Neural crest cell (in vitro differentiated cells): ENCODE measurements at regions not wholly inside any gene's neighbourhood (a gene's known extent, or its start where the extent isn't known, plus 50 kb on each side); places are given as distances from the start of the nearest gene placed in this dataset.

Source experiments
- DNase-seq: peaks from one replicate; pipeline ENCODE4 v3.0.0; 2021; ENCODE audit warnings: low read depth, mixed read lengths, low spot score
- H3K27ac Mint-ChIP-seq: one replicate; pipeline ENCODE4 v1.8.0; 2021; ENCODE audit warnings: mild to moderate bottlenecking, mixed read lengths; ENCODE audit not compliant: unreplicated experiment
- H3K27me3 Mint-ChIP-seq: 2 replicates; pipeline ENCODE4 v1.8.0; 2021; ENCODE audit warnings: low read depth, mild to moderate bottlenecking, mixed read lengths
- H3K36me3 Mint-ChIP-seq: 2 replicates; pipeline ENCODE4 v1.8.0; 2021; ENCODE audit warnings: low read depth, mild to moderate bottlenecking, mixed read lengths
- H3K4me1 Mint-ChIP-seq: 2 replicates; pipeline ENCODE4 v1.8.0; 2021; ENCODE audit warnings: mixed read lengths
- H3K4me3 Mint-ChIP-seq: one replicate; pipeline ENCODE4 v1.8.0; 2021; ENCODE audit warnings: mild to moderate bottlenecking, mixed read lengths
- H3K9me3 Mint-ChIP-seq: 2 replicates; pipeline ENCODE4 v1.8.0; 2021; ENCODE audit warnings: mixed read lengths
- TF ChIP-seq, protein P1 (sequence below): fragments of 200-600 bp; sonication (generic); conservative IDR thresholded peaks from 2 replicates; pipeline ENCODE4 v1.5.0; 2021; ENCODE audit warnings: antibody characterized with exemption, mild to moderate bottlenecking

DNA sequence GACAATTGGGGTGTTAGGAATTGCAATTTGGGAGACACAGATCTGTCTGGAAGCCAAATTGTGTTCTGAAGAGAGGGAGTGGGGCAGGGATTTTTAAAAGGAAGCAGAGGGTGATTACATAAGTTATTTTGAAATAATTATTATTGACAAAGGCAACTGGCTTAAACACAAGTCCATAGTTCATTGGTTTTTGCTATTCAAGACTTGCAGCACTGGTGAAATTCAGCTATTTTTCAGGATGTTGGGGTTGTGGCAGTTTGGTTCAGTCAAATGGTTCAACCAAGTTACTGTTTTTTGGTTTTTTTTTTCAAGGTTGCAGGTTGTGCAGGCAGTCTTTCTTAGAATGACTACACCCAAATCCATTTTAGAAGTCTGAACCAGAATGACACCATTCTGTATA, 300.0 kb upstream of the DEPDC1 start:
- Mint-ChIP-seq H3K4me3 (no peak overlapping the region), H3K36me3 (no peaks in the 10 kb centered on the region), H3K27ac (no peak overlapping the region), H3K27me3 (no peaks in the 10 kb centered on the region), H3K4me1 (peaks cover 18% of the 10 kb centered on the region), H3K9me3 (peaks cover 4% of the 10 kb centered on the region)
- DNase-seq, result no peak
- TF ChIP-seq, protein P1, sequence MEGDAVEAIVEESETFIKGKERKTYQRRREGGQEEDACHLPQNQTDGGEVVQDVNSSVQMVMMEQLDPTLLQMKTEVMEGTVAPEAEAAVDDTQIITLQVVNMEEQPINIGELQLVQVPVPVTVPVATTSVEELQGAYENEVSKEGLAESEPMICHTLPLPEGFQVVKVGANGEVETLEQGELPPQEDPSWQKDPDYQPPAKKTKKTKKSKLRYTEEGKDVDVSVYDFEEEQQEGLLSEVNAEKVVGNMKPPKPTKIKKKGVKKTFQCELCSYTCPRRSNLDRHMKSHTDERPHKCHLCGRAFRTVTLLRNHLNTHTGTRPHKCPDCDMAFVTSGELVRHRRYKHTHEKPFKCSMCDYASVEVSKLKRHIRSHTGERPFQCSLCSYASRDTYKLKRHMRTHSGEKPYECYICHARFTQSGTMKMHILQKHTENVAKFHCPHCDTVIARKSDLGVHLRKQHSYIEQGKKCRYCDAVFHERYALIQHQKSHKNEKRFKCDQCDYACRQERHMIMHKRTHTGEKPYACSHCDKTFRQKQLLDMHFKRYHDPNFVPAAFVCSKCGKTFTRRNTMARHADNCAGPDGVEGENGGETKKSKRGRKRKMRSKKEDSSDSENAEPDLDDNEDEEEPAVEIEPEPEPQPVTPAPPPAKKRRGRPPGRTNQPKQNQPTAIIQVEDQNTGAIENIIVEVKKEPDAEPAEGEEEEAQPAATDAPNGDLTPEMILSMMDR, result no peak

DNA sequence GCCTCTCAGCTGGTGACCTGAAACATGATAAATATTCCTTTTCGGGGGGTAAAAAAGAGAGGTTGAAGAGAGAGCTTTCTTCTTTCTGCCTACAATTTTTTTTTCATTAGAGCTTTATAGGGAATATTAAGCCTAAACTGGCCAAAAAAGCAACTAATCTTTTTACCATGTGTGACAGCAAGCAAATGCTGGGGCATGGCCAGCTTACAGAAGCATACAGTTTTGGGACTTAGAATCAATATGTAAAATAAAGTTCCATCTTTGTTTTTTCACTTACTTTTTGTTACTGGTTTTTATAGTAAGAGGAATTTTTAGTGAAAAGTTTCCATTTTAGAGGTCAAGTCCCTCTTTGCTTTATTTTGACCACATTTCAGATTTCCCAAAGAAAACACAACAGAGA, 301.2 kb upstream of the DEPDC1 start:
- no peak overlapping the region for H3K4me3 Mint-ChIP-seq
- TF ChIP-seq, protein P1, result no peak
- H3K36me3 Mint-ChIP-seq, result no peaks in the 10 kb centered on the region
- no peak overlapping the region for H3K27ac Mint-ChIP-seq
- peaks cover 7% of the 10 kb centered on the region for H3K9me3 Mint-ChIP-seq
- H3K4me1 Mint-ChIP-seq, result peaks cover 18% of the 10 kb centered on the region
- H3K27me3 Mint-ChIP-seq, result no peaks in the 10 kb centered on the region
- DNase-seq, result no peak

GRCh38 chr1:68799096-68799495, 302.2 kb upstream of the DEPDC1 start:
- no peak for DNase-seq
- H3K9me3 Mint-ChIP-seq, result peaks cover 7% of the 10 kb centered on the region
- no peak overlapping the region for H3K27ac Mint-ChIP-seq
- H3K27me3 Mint-ChIP-seq, result no peaks in the 10 kb centered on the region
- H3K36me3 Mint-ChIP-seq, result no peaks in the 10 kb centered on the region
- TF ChIP-seq, protein P1, result no peak
- no peak overlapping the region for H3K4me3 Mint-ChIP-seq
- H3K4me1 Mint-ChIP-seq, result peaks cover 18% of the 10 kb centered on the region

DNA sequence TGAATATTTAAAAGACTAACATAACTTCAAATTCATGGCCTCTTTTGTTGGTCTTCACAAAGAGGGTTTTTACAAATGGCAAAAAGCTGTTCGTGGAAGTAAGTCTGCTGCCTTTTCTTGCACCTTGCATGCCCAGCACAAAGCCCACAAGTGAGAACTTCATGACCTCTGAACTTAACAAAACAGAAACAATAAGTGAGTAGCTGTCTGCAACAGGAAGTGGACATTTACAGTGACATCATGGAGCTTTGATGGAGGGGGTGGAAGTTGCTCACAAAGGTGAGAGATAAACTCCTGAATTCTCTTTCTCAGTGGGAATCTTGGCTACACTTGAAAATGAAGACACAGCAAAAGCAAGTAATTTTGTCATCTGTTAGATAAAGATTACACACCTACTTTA, 303.3 kb upstream of the DEPDC1 start:
- Mint-ChIP-seq H3K27me3 (no peaks in the 10 kb centered on the region), H3K27ac (no peak overlapping the region), H3K4me1 (peaks cover 18% of the 10 kb centered on the region), H3K9me3 (peaks cover 7% of the 10 kb centered on the region), H3K4me3 (no peak overlapping the region), H3K36me3 (no peaks in the 10 kb centered on the region)
- TF ChIP-seq, protein P1, result no peak
- no peak for DNase-seq

DNA sequence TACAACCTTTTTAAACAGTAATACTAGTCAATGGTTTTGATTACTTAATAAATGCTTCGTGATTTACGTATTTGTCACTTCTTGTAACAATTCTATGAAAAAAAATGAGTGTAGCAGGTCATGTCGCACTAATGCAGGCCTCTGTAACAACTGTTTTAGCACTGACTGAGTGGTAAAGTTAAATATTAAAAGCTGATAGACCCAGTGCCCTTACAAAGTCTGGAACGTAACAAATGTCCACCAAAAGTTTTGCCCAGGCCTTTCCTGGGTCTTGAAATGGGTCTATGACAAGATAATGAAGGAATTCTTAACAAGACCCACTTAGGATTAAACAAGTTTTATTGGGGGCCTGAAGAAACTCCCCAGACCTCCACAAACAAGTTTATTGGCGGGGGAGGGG, 304.6 kb upstream of the DEPDC1 start:
- TF ChIP-seq, protein P1, result no peak
- DNase-seq, result no peak
- no peaks in the 10 kb centered on the region for H3K36me3 Mint-ChIP-seq
- H3K4me1 Mint-ChIP-seq, result peaks cover 18% of the 10 kb centered on the region
- no peak overlapping the region for H3K27ac Mint-ChIP-seq
- peaks cover 7% of the 10 kb centered on the region for H3K9me3 Mint-ChIP-seq
- no peak overlapping the region for H3K4me3 Mint-ChIP-seq
- no peaks in the 10 kb centered on the region for H3K27me3 Mint-ChIP-seq
